ENCODE measurements at regions not wholly inside any gene's neighbourhood (a gene's known extent, or its start where the extent isn't known, plus 50 kb on each side); places are given as distances from the start of the nearest gene placed in this dataset.

GRCh38 chr18:60838677-60839076 lies 466.1 kb upstream of the MC4R start:
- no peak overlapping the region for H3K14ac ChIP-seq (replicated peaks; ENCODE audit: low read depth, low read length)
- no peaks in the 10 kb centered on the region for H4K20me1 ChIP-seq (ENCODE audit: insufficient read depth, low read length)
- H4K8ac ChIP-seq (ENCODE audit: low read depth in 2 of 2, low read length in 2 of 2), result no peak overlapping the region
- H3K4ac ChIP-seq (ENCODE audit: low read depth, low read length), result no peak overlapping the region
- H2AFZ ChIP-seq (replicated peaks; ENCODE audit: low read length, poor library complexity), result no peak overlapping the region
- ChIA-PET CTCF (no interaction called here), POLR2A (ENCODE audit: unreplicated experiment) (no interaction called here)
- intact Hi-C loops (cut with micrococcal nuclease), result no loop called here
- H3K27me3 ChIP-seq (ENCODE audit: control insufficient read depth, insufficient read depth, low read length), result no peaks in the 10 kb centered on the region
- no peaks in the 10 kb centered on the region for H3K4me1 ChIP-seq (ENCODE audit: control insufficient read depth, insufficient read depth, low read length)
- no peak overlapping the region for H2AK9ac ChIP-seq (replicated peaks; ENCODE audit: low read depth, low read length, poor library complexity)
- H3K18ac ChIP-seq (ENCODE audit: low read depth, low read length), result no peak overlapping the region
- in situ Hi-C loops (cut with MboI; ENCODE audit: low sequenced_read_pairs), result no loop called here
- no peak overlapping the region for H2BK120ac ChIP-seq (ENCODE audit: low read depth, low read length)
- H3K9me1 ChIP-seq (ENCODE audit: insufficient read depth, low read length), result no peaks in the 10 kb centered on the region
- H2AK5ac ChIP-seq (ENCODE audit: low read depth, low read length), result no peak overlapping the region
- dilution Hi-C loops (cut with HindIII; ENCODE audit: low sequenced_read_pairs, unreplicated experiment), result no loop called here
- ATAC-seq (ENCODE audit: low read depth) (no peak), DNase-seq (no peak)
- H3K79me1 ChIP-seq (ENCODE audit: low read depth in 1 of 2, low read length in 2 of 2), result no peaks in the 10 kb centered on the region
- no peaks in the 10 kb centered on the region for H3K36me3 ChIP-seq (ENCODE audit: control insufficient read depth, insufficient read depth, low read length)
- H4K5ac ChIP-seq (ENCODE audit: low read depth, low read length), result no peak overlapping the region
- H3K9me3 ChIP-seq (ENCODE audit: control insufficient read depth, insufficient read depth, low read length), result peaks cover 8% of the 10 kb centered on the region; the same call in 1 of the 2 replicates
- no peak overlapping the region for H2BK15ac ChIP-seq (ENCODE audit: low read depth, low read length)
- no peak overlapping the region for H3K9ac ChIP-seq (ENCODE audit: low read depth, low read length)
- TF ChIP-seq RFX5 (IDR thresholded peaks at IDR 0.05; ENCODE audit: low read depth, low read length) (no peak), RAD21 (IDR thresholded peaks at IDR 0.05; ENCODE audit: low read length) (no peak), CHD1 (IDR thresholded peaks at IDR 0.05; ENCODE audit: low read depth, low read length) (no peak), BHLHE40 (IDR thresholded peaks at IDR 0.05; ENCODE audit: low read depth, low read length) (no peak), POLR2A (IDR thresholded peaks at IDR 0.05; ENCODE audit: low read depth, low read length) (no peak), MAFK (IDR thresholded peaks at IDR 0.05; ENCODE audit: low read depth, low read length) (no peak), CEBPB (IDR thresholded peaks at IDR 0.05; ENCODE audit: low read depth, low read length) (no peak), USF2 (IDR thresholded peaks at IDR 0.05; ENCODE audit: low read depth, low read length) (no peak), FOS (IDR thresholded peaks at IDR 0.05; ENCODE audit: low read depth, low read length) (no peak)
- H3K27ac ChIP-seq (ENCODE audit: insufficient read depth, low read length), result no peak overlapping the region
- no peak overlapping the region for H4K91ac ChIP-seq (ENCODE audit: insufficient read depth, low read depth, low read length)
- no peak overlapping the region for H3K56ac ChIP-seq (ENCODE audit: extremely low read depth, insufficient read depth, low read length)
- H3K4me2 ChIP-seq (ENCODE audit: low read depth, low read length), result no peak overlapping the region
- no TSS peak for BruUV-seq (replicated peaks)
- no peak overlapping the region for H2BK20ac ChIP-seq (ENCODE audit: low read depth, low read length)
- no peak overlapping the region for H2BK5ac ChIP-seq (ENCODE audit: low read depth, low read length, poor library complexity, severe bottlenecking)
- no peak overlapping the region for H3K4me3 ChIP-seq (ENCODE audit: insufficient read depth, low read depth, low read length)
- H3K23ac ChIP-seq (ENCODE audit: low read depth, low read length), result no peak overlapping the region

Data from IMR-90 (cell line).